OCI-M1 (cell line): ENCODE measurements at regions not wholly inside any gene's neighbourhood (a gene's known extent, or its start where the extent isn't known, plus 50 kb on each side); places are given as distances from the start of the nearest gene placed in this dataset.

Experiments
- DNase-seq: peaks from one replicate; lab custom pipeline; 2025; lab: John Stamatoyannopoulos, UW

DNA sequence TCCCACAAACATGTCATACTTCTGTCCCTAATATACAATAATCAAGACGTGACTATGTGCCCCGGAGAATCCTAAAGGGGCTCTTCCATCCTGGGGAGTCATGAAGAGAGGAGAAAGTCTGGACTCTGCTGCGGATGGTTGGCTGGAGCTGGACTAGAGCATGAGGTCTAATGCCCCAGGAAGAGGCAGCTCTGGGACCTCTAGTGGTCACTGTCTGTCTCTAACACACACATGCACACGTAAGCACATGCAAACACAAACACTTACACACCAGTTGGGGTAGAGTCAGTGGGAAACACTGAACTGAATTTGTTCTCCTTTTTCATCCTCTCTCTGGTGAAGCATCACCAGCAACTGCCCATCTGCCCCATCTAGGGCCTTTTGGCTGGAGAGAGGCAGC is 271.6 kb downstream of the TDRD15 start:
- DNase-seq, result peak; percentile 30

DNA sequence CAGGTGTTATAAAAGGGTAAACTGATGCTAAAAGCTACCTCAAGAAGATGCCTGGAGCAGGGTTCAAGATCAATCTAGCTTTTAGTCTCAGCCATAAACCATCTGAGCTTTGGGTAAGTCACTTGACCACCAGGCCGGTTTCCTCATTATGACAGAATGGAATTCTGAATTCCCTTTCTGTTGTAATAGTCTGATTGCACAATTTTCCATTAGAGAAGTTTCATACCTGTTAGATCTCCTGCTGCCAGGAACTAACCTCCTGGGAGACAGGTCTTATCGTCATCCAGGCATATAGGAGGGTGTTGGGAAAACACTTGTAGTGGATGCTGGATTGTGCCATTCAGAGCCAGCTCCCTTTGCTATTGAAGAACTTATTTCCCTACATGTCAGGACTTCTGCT is 272.5 kb downstream of the TDRD15 start:
- no peak for DNase-seq

DNA sequence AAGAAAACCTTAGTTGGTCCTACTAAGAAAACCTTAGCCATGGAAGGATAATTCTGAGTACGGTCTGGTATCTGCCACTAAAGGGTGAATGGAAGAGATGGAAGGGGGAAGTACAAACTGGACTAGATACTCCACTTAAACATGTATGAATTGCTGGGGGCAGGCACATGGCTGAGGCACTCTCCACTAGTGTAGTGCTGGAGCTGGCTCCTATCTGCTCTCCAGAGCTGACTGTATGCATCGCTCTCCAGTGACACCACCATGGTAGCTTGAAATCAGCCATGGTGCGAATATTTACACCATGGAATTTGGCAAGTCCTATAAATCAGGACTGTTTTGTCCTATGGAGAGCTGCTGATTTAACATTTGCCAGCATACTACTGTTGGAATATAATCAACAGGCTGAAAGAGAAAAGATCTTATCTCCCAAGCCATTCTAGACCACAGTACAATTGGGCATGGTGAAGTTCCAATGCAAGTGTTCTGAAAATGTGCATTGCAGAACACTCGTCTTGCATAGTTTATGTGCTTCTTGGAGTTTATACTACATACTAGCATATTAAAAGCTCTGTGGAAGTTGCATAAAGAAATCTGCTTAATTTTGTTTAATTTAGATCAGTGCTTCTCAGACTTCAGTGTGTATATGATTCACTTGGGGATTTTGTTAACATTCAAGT is 277.4 kb downstream of the TDRD15 start:
- no peak for DNase-seq

DNA sequence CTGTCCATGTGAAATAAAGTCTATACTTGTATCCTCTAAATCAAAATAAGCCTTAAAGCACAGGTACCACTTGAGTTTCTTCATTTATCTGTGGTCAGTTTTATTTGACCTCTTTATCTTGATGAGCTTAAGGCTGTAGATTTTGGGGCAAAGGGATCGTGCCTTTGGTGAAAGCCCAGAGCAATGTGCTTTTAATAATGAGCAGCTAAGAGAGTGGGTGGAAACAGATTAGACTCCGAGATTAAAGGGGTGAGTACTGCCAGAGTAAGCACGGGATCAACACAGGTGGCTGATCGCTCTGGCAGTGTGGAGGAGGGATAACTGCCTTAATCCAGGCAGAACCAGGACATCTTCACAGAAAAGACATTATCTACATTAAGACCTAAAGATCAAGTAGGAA is 280.4 kb downstream of the TDRD15 start:
- DNase-seq, result no peak

DNA sequence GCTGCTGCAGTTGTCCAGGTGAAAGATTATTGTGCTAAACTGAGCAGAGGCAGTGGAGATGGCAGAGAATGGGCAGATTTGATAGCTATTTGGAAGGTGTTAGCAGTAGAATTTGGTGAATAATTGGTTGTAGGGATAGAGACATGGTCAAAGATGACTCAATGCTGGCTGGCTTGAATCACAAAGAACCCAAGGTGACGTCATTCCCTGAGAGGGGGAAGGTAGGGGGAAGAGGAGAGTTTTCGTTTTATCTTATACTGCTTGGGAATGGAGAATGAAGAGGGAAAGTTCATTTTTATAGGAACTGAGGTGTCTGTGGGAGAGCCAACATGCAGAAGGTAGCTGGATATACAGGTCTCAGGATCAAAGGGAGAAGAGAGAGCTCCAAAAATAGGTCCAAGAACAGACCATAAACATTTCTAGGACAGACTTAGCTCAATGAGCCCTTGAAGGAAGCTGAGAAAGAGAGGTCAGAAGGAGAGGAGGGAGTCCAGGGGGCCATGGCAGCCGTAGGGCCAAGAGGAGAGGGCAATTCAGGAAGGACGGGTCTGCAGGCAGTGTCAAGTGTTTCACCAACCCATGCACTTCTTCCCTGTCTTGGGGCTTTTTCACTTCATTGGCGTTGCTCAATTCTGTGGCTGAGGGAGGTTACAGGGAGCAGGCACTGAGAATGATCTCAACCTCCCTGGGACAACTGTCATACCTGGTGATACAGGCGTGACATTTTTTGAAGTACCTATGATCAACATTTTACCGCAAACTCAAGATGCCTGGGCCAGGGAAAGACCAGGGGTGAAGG is 281.3 kb downstream of the TDRD15 start:
- peak; percentile 29 for DNase-seq

DNA sequence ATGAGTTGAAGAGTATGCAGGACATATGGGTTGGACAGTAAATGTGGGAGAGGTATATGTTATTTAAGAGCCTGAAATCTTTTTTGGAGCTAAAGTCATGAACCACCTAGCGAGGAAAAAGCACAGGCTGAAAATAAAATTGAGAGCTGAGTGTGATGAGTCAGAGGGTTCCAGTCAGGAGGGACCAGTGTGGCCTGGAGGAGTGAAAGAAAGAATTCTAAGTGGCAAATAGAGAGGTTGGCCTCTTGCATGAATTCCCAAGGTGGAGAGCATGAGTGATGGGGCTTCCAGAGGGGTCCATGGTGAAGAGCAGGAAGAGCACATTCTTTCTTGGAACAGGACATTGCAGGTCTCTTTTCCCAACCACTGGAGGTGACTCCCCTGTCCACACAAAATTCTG is 282.6 kb downstream of the TDRD15 start:
- DNase-seq, result no peak

DNA sequence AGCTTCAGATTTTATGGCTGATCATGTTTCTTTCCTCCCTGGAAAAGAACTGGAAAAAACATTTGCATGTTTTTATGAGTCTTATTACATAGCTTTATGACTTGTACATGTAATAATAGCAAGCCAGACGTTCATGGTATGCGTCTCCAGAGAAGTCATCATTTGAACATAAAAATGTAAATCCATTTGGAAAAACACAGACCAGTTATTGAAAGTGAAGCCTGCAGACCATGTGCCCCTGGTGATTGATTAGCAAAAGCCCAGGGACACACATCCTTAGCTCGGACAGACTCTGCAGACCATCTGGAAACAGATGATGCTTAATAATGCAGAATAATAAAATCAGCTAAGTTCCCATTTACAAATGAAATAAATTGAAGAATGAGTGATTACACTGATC is 283.1 kb downstream of the TDRD15 start:
- no peak for DNase-seq

DNA sequence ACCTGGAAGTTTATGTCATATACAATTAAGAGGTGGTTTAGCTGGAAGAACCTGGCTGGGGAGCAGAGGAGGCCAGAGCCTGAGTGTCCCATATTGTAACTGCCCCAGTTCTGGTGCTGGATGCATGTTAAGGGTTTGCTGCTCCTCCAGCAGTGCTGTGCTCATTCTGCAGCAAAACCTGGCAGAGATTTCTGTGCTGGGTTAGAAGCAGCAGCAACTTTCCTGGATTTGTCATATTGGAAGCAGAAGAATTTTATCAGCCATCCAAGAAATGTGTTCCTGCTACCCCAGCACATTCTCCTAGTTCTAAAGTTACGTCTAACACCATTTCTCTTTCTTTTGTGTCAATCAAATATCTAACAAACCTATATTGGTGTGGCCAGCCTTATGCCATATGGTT is 284.1 kb downstream of the TDRD15 start:
- no peak for DNase-seq

DNA sequence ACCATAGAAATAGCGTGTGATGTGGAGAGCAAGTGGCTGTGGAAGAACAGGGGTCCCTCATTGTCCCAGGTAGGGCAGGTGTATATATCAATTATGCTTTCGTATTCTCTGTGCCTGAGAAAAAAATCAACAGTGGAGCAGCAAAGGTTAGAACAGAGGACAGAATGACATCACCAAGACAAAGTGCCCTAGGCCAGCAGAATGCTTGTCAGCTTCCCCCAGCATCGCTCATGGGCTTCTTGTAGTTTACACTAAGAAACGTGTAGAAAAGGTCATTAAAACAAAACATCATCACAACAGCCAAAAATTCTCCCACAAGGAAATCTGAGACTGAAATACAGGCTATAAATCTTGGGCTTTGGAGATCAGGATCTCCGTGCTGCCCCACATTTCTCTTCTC is 288.0 kb downstream of the TDRD15 start:
- DNase-seq, result no peak

DNA sequence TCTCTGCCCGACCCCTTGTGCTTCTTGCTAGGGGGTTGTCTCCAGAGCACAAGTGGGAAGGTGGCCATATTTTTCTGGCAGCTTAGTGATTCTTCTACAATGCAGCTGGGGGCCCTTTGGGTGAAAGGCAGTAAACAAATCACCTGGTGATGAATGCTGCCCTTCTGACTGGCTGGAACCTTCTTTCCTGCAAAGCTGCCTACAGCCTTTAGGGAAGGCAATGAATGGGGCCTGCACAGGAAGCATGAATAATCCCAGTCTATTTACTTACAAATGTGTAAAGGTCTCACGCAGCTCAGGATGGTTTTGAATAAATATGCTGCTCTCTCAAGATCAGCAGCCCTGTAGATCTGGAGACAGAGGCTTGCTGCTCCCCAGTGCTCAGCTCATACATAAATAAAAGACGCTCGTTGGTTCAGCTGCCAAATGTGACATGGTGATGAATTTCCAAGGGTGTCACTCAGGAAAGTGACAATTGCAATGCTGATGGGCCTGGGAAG is 289.2 kb downstream of the TDRD15 start:
- no peak for DNase-seq

DNA sequence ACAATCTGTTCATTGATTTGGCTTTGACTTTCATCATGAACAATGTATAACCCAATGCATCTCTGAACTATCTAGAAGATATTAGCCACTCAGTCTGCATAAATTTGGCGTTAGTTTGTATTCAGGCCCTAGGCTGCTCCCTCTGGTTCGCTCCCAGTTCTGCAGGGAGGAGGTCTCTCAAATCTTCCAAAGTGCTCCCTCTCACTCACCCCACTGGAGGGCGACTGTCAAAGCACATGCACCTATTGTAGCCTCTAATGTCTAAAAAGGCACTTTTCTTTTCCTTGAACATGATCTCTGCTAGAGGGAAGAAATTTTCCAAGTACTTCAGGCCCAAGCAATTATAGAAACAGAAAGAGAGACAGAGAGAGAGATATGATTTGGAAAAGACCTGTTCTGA is 291.5 kb downstream of the TDRD15 start:
- peak; percentile 39 for DNase-seq

DNA sequence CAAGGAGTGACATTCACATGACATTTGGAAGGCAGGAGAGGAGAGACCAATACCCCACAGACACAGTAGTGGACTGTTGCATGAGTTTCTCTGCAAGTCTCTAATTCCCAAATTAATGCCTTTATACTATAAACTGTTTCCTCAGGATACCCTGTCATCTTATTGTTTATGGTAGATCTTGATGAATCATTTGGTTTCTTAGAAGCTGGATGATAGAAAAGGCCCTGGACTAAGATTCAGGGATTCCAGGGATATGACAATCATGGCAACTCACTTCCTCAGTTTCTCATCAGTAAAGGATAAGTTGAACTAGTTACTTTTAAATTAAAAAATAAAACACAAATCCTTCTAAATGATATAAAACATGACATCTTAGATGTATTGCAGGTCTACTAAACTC is 292.5 kb downstream of the TDRD15 start:
- DNase-seq, result no peak

DNA sequence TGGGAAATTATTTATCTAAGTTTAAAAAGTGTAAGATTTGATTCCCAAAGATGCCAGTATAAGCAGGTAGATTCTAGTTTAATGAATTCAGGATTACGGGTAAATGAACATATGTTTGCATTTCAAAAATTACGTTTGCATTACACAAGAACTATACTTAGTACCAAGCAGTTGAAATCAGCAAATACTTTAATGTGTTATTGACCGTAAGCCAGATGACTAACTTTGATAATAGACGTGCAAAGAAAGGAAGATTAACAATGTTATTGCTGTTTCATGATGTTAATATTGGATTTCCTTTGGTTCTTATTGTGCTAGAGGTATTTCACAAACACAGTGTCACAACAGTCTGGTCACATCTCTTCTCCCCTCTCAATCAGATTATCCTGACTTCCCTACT is 294.7 kb downstream of the TDRD15 start:
- DNase-seq, result no peak

DNA sequence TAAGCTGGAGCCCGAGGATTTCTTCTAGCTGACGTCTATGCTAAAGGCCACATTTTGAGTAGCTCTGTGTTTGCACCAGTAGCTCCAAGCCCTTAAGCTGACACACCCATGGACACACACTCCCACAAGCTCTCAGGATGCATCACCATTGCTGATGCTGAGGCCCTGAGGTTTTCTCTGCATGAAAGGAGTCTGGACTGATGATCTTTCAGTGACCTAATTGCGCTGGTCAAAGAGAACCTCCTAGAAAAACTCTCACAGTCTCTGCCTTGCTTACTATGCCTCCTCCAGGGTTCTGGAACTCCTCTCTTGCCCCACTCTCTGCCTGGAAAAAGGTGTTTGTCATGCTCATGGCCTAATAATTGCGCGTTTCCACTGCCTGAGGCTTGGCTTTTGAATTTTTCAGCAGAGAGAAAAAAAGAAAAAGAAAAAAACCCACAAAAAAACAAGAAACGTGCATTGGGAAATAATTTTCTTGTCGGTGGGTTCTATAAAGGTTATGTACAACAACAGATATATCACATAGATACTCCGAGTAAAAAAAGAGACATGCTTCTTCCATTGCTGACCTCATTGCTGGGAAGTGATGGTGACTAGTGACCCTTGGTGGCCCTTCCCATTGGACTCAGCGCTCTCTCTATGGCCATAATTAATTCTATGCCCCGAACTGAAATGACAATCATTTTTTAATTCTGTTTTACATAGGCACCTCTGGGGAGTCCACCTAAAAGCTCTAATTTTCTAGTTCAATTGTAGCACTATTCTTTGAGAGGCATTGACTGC is 297.0 kb downstream of the TDRD15 start:
- no peak for DNase-seq

DNA sequence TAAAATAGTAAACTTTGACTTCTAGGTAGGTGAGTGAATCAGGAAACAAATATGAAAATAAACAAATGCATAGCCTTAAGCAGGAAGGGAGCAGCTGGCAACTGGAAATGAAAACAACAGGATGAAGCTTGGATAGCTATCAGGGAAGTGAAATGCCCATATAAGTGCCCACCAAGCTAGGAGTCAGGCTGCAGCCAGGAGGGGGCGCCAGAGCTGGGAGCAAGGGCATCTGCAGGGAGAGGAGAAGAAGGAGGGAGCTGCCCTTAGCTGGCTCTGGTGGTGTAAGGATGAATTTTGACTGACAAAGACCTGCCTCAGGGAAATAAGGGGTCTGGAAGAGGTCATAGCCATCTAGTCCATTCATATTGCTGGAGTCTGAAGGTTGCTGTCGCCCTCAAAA is 298.3 kb downstream of the TDRD15 start:
- DNase-seq, result peak; percentile 69

DNA sequence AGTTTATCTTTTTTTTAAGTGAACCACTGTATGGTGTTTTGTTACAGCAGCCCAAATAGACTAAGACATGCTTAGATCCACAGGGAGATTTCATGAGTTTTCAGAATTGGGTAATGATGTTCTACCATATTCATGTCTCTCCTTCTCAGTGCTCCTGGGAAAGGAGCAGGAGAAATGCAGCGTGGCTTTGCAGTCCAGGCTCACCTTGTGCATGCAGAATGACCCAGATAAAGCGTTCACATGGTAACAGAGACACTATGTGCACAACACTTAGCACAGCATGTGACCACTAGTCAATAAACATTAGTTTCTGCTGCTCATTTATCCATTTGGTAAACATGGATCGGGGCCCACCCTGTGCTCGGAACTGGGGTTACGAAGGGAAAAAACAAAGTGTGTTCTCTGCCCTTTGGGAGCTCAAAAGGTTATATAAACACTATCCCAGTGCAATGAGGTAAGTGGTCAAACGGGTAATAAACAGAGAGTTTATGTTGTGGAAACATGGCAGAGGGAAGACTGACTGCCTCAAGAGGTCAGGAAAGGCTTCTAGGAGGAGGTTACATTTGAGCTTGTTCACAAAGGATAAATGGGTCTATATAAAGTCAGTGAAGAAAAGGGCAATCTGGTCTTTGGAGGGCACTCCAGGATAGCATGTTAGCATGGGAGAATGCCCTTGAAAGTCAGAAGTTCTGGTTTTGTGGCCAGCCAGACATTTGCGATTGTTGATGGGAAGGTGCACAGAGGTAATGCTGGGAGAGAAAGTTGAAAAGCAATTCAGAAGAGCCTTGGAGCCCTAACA is 299.2 kb downstream of the TDRD15 start:
- DNase-seq, result peak; percentile 6

DNA sequence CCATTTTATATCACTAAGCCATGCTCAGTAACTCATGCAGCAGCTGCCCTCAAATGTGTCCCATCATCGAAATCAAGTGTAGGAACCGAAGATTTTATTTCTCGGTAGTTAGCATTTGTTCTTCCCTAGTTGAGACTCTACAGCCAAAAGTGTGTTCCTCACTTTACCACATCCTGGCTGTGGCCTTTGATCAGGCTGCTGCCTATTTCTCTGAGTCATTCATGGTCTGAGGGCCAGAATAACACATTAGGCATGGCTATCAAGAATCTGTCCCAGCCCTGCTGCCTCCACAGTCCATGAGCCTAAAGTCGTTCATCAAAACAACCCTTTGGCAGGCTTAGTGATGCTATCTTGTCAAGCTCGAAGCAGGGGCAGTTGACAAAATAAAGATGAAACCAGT is 300.1 kb downstream of the TDRD15 start:
- DNase-seq, result peak; percentile 54

DNA sequence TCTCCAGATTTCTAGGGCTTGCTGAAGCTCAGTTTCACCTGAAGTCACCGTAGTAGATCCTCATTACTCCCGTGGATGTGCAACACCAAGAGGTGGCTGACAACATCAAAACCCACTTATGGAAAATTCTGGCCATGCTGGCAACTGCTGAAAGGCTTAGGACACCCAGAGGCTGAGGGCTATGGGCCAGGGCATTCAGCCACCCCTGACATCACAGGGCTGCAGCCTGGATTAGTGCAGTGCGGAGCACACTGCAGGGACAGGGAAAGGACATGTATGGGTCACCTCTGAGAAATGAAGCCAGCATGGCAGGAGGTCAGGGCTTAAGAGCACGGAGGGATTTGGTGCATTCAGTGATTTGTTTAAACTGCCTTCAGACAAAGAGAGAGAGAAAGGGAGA is 300.6 kb downstream of the TDRD15 start:
- DNase-seq, result no peak

DNA sequence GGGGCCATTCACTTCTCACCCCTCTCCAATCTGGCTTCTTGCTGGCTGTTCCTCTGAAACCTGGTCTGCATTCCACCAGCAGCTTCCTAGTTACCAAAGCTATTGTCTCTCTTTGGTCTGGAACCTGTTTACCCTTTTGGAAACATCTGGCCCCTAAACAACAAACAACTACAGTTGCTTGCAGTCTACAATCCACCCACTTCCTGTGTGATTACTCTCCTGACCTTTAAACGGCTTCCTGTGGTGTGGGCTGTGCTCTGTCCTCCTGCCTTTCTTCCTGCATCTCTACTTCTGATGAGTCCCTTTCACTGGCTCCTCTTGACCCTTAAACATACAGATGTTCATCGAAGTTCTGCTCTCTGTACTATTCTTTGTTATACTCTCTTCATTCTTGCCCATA is 303.8 kb downstream of the TDRD15 start:
- no peak for DNase-seq

DNA sequence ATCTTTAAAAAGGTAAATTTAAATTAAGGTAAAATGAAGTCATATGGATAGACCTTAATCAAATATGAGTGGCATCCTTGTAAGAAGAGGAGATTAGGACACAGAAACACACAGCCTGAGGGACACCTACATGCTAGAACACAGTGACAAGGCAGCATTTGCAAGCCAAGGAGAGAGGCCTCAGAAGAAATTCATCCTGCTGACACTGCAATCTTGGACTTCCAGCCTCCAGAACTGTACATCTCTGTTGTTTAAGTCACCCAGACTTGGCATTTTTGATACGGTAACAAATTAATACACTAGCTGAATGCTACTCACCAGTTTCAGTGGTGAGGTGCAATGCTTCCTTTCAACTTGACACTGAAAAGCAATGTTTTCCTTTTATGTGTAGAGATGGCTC is 305.0 kb downstream of the TDRD15 start:
- no peak for DNase-seq

DNA sequence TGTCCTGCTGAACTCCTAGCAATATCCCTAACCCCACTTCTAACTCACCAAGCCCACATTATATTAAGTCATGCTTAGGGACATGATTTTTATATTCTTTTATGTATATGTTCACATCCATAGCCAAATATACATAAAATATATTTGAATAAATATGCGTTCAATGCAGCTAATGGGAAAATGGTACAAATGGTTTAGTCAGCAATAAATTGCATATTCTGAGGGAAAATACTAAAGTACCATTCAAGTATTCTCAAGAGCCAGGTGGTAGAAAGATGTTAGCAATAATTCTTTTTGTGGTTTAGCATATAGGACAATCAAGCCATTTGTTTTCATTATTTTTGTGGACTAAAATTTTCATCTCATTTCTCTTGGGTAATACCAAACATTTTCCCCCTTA is 306.0 kb downstream of the TDRD15 start:
- DNase-seq, result no peak

DNA sequence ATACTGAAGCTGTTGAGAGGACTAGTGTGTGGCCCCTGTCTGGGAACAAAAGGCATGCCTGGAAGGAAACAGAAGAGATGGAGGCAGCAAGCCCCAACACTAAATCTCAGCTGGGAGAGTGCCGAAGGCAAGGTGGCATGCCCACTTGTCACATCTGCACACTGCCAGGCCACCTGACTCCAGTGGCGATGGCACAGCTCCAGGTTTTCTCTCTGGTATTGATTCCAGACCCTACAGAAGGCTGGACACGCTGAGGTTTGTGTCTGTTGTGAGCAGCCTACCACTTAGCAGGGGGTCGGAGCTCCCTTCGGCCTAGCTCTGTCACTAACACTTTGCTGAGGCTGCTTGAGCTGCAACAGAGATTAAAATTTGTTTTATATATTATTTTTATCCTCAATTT is 307.3 kb downstream of the TDRD15 start:
- no peak for DNase-seq
